Left renal cortex interstitium (tissue), 4 donors: ENCODE measurements at regions not wholly inside any gene's neighbourhood (a gene's known extent, or its start where the extent isn't known, plus 50 kb on each side); places are given as distances from the start of the nearest gene placed in this dataset.

Experiments
- DNase-seq, 4 donors: peaks; one replicate each; pipeline ENCODE4 v3.0.0-alpha.2; 2013; ENCODE audit warnings: low read depth in 4 of 4, low spot score in 2 of 4, missing footprints in 1 of 4

GRCh38 chr6:26252077-26252472, 112.9 kb upstream of the BTN3A2 start:
- no peak for DNase-seq

GRCh38 chr6:26254724-26255123, 110.3 kb upstream of the BTN3A2 start:
- no peak for DNase-seq

- no peak for DNase-seq
Measured at GRCh38 chr6:26257272-26257671, 107.7 kb upstream of the BTN3A2 start.

GRCh38 chr6:26258212-26258977, 106.6 kb upstream of the BTN3A2 start:
- DNase-seq = no peak

GRCh38 chr6:26260110-26260637, 104.8 kb upstream of the BTN3A2 start:
- no peak for DNase-seq

- no peak for DNase-seq
Measured at GRCh38 chr6:26260725-26261490, 104.1 kb upstream of the BTN3A2 start.

GRCh38 chr6:26264547-26264946, 100.5 kb upstream of the BTN3A2 start:
- DNase-seq = no peak

- DNase-seq = no peak
Measured at GRCh38 chr6:26267083-26267589, 97.9 kb upstream of the BTN3A2 start.

GRCh38 chr6:26268659-26269402, 96.2 kb upstream of the BTN3A2 start:
- no peak for DNase-seq

- DNase-seq = no peak
Measured at GRCh38 chr6:26269531-26270485, 95.2 kb upstream of the BTN3A2 start.

GRCh38 chr6:26270486-26270861, 94.5 kb upstream of the BTN3A2 start:
- DNase-seq = no peak

- peak in 3 of 4 donors; percentile 86 to 97 (median 94) for DNase-seq
Measured at GRCh38 chr6:26270903-26271667, 93.9 kb upstream of the BTN3A2 start.

- no peak for DNase-seq
Measured at GRCh38 chr6:26271668-26272024, 93.4 kb upstream of the BTN3A2 start.

GRCh38 chr6:26272171-26272637, 92.8 kb upstream of the BTN3A2 start:
- no peak for DNase-seq

- DNase-seq = no peak
Measured at GRCh38 chr6:26273673-26274588, 91.1 kb upstream of the BTN3A2 start.

- no peak for DNase-seq
Measured at GRCh38 chr6:26275663-26276062, 89.3 kb upstream of the BTN3A2 start.

- DNase-seq = no peak
Measured at GRCh38 chr6:26276841-26277648, 88.0 kb upstream of the BTN3A2 start.
